Astrocyte (in vitro differentiated cells and primary cell): ENCODE measurements at regions not wholly inside any gene's neighbourhood (a gene's known extent, or its start where the extent isn't known, plus 50 kb on each side); places are given as distances from the start of the nearest gene placed in this dataset.

Experiments
- CTCF ChIP-seq: IDR thresholded peaks from 2 replicates; pipeline ENCODE4 v1.5.1; 2011; ENCODE audit warnings: low read depth, mild to moderate bottlenecking, inconsistent platforms, low read length, moderate library complexity; ENCODE audit not compliant: insufficient read depth
- EZH2 ChIP-seq: IDR thresholded peaks from 2 replicates; pipeline ENCODE4 v1.6.1; 2012; ENCODE audit warnings: mild to moderate bottlenecking, low read length, inconsistent platforms; ENCODE audit not compliant: insufficient read depth

DNA sequence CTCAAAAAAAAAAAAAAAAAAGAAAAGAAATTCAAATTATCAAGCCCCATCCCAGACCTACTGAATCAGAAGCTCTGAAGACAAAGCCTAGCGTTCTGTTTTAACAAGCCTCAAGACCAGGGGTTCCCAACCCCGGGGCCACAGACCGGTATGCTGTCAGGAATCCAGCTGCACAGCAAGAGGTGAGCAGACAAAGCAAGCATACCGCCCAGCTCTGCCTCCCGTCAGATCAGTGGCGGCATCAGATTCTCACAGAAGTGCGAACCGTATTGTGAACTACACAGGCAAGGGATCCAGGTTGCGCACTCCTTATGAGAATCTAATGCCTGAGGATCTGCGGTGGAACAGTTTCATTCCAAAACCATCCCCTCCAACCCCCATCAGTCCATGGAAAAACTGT is 57.8 kb upstream of the RASAL2 start:
- TF ChIP-seq CTCF (no peak), EZH2 (no peak)
